T1000 (cell line): ENCODE measurements at regions not wholly inside any gene's neighbourhood (a gene's known extent, or its start where the extent isn't known, plus 50 kb on each side); places are given as distances from the start of the nearest gene placed in this dataset.

ENCODE experiments used
- DNase-seq: peaks from one replicate; lab custom pipeline; 2025; ENCODE audit warnings: mixed read lengths; lab: John Stamatoyannopoulos, UW

DNA sequence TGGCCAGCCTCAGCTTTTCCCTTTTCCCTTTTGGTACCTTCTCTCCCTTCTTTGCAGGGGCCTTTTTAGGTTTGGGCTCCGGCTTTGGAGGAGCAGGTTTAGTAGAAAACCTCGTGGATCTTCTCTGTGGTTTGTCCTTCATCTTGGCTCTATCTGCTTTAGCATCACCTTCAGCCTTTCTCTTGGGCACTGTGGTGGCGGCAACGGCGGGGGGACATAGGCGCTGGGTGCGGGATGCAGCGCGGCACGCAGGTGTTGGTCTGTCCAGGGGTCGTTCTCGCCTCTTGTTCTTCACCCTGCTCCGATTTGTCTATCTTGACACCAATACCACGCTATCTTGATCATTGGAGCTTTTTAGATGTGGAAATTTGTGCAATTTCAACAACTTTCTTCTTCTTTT, 64.5 kb upstream of the SMAD3 start:
- DNase-seq = no peak

DNA sequence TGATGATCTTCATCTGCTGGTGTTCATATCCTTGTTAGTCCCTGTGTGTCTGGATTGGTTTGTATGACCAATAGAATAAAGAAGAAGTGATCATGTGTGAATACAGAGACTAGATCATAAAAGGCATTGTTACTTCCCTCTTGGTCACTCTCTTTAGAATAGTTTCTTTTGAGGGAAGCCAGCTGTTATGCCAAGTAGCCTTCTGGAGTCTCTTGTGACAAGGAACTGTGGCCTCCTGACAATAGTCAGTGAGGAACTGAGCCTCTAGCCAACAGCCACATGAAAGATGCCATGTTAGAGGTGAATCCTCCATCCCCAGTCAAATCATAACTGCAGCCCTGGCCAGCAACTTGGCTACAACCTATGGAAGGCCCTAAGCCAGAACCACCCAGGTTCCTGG, 63.0 kb upstream of the SMAD3 start:
- no peak for DNase-seq

DNA sequence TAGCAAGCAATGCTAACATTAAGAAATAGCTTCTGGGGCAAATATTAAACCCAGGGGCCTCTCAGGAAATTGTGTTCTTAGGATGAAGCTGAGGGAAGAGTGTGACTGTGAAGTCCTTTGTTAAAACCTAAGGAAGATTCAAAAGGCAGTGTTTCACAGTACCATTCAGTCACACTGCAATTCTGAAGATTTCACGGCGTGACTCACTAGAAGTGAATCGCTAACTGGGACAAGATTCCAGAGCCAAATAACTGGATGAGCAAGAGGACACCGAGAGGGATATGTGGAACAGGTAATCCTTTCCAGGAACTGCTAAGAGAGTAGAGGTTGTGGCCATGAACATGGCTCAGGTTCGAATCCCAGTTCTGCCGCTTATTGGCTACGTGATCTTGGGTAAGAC, 61.8 kb upstream of the SMAD3 start:
- DNase-seq = no peak

DNA sequence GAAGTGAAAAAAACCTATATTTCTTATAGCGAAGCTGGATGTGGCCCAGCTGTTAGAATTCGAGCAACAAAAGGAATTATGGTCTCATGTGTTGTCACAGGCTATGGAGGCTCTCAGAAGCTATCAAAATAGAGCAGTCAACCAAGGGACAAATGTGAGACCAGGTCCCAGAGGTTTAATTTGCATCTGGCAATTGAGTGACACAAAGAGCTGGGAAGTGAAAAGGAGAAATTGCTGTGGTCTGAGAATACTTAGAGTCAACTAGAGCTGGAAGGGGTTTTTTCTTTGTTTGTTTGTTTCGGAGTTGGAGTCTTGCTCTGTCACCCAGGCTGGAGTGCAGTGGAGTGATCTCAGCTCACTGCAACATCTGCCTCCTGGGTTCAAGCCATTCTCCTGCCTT, 61.3 kb upstream of the SMAD3 start:
- DNase-seq = no peak

DNA sequence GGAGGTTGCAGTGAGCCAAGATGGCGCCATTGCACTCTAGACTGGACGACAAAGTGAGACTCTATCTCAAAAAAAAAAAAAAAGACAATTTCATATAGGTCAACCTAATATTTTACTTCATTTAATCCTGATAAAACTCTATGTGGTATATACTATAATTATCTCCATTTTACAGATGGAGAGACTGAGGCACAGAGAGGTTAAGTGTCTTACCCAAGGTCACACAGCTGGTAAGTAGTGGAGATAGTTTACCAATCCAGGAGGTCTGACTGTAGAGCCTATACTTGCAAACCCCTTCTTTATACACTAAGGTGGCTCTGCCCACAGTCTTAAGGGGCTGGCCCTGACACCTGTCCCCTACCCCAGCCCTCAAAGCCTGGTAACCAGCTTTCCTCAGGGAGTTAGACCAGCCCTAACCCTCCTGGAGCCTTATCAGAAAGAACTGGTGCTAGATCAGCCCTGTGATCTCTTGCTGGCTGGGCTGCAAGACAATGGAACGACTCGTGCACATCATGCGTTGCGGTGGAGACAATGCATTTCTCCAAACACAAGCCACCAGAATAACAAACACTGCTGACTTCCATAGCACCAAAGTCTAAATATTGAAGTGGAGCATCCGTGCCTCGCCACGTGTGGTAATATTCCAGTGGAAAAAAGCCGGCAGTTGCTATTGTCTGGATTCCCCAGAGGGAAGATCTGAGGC, 60.0 kb upstream of the SMAD3 start:
- no peak for DNase-seq

DNA sequence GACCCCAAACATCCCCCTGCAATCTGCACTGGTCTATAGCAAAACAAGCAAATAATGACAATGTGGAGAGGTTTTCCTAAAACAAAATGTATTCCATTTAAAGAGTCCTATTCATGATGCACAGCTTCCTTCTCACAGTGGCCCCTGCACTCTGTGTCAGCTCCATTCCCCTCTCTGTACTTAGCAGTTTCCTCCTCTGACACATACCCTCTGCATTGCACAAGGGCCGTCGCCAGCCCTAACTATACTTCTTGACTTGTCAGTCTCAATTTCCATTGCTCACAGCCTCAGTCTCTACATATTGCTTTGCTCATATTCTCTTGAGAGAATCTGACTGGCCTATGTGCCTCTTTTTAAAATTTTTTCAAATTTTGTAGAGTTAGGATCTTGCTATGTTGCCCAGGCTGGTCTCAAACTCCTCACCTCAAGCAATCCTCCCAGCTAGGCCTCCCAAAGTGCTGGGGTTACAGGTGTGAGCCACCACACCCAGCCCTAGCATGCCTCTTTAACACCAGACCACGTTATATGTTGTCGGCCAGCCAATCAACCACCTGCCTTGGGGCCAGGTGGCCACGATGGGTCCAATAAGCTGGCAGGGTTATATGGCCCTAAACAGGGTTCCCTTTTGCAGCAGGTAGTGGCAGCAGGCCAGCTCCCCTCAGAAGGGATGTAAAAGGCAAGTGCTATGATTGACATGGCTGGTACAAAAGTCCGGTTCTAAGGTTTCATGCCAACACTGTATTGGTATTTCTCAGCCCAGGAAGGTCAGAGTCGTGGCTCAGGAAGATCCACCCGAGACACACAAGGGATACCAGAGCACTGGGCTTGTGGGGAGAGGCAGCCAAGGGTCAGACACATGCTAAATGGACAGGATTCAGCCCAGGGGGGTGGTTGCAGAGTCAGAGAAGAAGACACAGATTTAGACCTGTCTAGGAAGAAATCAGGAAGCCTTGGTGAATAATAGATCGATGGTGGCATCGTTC, 59.0 kb upstream of the SMAD3 start:
- DNase-seq = no peak

DNA sequence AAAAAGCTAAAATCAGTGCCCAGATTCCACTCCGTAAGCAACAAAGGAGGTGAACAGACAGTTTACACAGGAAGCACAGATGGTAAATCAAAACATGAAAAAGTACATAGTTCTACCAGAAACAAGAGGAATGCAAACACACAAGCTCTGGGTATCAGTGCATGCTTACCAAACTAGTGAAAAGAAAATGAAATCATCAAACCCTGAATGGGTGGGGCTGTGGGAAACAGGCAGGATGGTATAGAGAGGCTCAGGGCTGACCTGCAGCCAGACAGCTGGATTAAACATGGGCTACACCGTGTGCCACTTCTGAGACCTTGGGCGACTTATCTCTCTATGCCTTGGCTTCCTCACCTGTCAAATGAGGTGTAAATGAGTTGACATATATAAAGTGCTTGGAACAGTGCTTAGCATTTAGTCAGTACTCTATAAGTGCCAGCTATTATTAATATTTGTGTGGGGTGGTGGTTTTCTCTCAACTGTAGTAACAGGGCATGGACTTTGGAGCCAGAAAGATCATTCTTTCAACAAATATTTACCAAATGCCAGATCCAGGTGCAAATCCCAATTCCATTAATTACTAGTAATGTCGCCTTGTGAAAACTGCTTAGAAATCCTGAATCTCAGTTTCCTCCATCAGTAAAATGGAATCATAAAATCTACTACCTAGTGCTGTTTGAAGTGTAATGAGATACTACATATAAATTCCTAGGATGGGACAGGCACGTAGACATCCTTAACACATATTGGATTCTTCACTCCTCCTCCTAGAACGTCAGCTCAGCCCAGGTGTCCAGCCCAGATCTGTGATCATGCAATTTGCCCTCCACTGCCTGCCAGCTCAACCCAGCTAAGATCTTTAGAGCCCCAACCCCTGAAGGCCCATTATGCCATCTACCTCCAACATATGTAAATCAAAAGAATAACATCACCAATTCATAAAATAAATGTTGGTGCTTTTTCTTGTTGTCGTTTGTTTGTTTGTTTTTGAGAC, 55.5 kb upstream of the SMAD3 start:
- no peak for DNase-seq

DNA sequence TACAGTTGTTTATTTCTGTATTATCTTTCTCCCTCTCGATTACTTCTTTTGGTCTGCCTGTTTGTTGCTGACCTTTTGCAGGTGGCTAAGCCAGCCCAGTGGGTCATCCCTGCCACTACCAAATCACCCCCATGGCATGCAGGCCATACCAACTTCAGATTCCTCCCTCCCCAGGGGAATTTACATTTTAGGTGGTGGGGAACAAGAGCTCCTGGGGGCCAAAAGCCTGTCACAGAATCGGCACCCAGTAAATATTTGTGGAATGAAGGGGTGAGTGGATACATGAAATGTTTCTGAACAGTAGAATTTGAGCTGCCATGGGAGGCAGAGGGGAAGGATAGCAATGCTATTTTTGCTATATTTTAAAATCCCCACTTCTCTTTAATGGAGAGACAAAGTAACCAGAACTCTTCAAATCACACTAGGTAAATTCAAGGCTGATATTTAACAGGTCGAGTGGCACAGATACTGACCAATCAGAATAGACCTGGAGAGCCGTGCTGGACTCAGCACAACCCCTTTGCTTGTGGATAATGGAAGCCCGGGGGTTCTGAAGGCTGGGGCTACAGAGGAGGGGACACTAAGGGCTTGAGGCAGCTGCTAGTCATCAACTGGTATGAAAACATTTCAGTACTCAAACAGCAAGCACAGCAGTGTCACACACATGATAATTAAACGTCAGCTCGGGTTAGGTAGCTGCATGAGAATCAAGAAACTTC, 54.3 kb upstream of the SMAD3 start:
- DNase-seq = no peak

DNA sequence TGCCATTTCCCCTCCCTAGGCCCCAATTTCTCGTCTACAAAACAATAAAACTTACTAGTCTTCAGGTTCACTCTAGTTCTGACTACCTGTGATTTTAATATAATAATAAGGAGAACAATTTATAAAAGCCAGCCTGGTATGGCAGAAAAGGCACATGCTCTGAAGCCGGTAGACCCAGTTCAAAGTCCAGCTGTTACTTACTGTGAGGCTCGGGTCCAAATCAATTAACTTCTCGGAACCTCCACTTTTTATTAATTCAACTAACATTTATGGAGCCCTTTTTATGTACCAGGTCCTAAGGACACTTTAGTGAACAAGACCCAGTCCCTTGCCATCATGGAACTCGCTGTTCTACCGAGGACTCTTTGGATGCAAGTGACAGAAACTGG, 53.8 kb upstream of the SMAD3 start:
- DNase-seq = no peak

DNA sequence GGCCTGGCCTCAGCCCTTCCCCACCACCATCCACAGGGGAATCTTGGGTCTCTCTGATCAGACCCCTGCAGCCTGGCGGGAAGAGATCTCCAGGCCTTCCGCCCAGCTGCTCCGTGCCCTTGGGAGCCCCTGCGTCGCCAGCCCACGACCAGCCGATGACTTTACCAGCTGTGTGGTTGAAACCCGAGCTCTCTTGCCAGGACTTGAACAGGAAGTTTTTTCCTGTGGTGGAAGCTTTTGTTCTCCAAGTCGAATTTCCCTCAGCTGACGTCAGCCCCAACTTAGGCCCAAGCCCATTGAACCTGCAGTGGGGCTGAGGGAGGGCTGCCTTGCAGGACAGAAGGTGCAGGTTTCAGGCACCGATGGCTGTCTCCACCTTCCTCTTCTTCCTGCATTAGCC, 51.7 kb upstream of the SMAD3 start:
- DNase-seq = no peak
